ENCODE measurements at regions not wholly inside any gene's neighbourhood (a gene's known extent, or its start where the extent isn't known, plus 50 kb on each side); places are given as distances from the start of the nearest gene placed in this dataset.

DNA sequence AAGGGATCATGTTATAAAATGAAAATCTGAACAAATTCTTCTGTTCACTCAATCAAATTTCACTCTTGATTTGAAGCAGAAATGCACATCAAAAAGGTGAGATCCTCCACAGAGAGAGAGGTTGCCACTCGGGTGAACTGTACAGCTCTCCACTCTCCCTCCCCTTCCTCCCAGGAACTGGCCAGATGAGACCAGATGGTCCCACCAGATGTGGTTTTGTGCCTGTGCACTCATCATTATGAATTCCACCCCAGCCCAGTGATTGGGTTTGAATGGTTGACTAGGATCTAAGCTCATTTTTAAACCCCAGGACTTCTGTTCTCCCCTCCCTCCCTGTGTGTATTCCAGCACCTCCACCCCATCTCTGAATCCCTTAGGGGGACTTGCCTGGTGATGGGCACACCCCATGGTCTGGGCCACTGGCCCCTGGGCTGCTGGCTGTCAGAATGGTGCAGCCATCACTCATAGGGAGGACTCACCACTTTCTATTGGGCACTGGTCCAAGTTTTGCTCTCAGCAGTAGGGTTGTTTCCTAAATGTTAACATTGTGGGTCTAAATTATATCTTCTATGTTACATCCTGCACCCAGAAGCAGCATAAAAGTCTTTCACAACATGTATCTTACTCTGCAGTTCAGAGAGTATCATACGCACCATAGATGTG lies 393.1 kb downstream of the TNS3 start:
- TF ChIP-seq SIN3A (IDR thresholded peaks at IDR 0.05; ENCODE audit: borderline replicate concordance, insufficient read depth, low read length) (no peak), POLR2AphosphoS5 (IDR thresholded peaks at IDR 0.05; ENCODE audit: low read depth, low read length) (no peak), REST (IDR thresholded peaks at IDR 0.05; ENCODE audit: insufficient read depth in 1 of 2, low read depth in 2 of 2, low read length in 2 of 2) (no peak), FOXP2 (optimal IDR thresholded peaks at IDR 0.05; ENCODE audit: borderline replicate concordance, extremely low read depth, extremely low read length, insufficient read depth) (no peak)

- TF ChIP-seq TAF1 (IDR thresholded peaks at IDR 0.05; ENCODE audit: borderline replicate concordance, insufficient read depth, low read length), result no peak
- TF ChIP-seq FOXP2 (optimal IDR thresholded peaks at IDR 0.05; ENCODE audit: borderline replicate concordance, extremely low read depth, extremely low read length, insufficient read depth), result no peak
- TF ChIP-seq REST (IDR thresholded peaks at IDR 0.05; ENCODE audit: insufficient read depth in 1 of 2, low read depth in 2 of 2, low read length in 2 of 2), result no peak
- TF ChIP-seq SIN3A (IDR thresholded peaks at IDR 0.05; ENCODE audit: borderline replicate concordance, insufficient read depth, low read length), result no peak
- no peak for TF ChIP-seq POLR2AphosphoS5 (IDR thresholded peaks at IDR 0.05; ENCODE audit: low read depth, low read length)
Observed at GRCh38 chr7:47188136-47188535, 393.8 kb downstream of the TNS3 start.

- TF ChIP-seq POLR2AphosphoS5 (IDR thresholded peaks at IDR 0.05; ENCODE audit: low read depth, low read length) (no peak), SIN3A (IDR thresholded peaks at IDR 0.05; ENCODE audit: borderline replicate concordance, insufficient read depth, low read length) (no peak), FOXP2 (optimal IDR thresholded peaks at IDR 0.05; ENCODE audit: borderline replicate concordance, extremely low read depth, extremely low read length, insufficient read depth) (no peak), REST (IDR thresholded peaks at IDR 0.05; ENCODE audit: insufficient read depth in 1 of 2, low read depth in 2 of 2, low read length in 2 of 2) (no peak), TAF1 (IDR thresholded peaks at IDR 0.05; ENCODE audit: borderline replicate concordance, insufficient read depth, low read length) (no peak)
Observed at GRCh38 chr7:47186316-47186715, 395.6 kb downstream of the TNS3 start.

DNA sequence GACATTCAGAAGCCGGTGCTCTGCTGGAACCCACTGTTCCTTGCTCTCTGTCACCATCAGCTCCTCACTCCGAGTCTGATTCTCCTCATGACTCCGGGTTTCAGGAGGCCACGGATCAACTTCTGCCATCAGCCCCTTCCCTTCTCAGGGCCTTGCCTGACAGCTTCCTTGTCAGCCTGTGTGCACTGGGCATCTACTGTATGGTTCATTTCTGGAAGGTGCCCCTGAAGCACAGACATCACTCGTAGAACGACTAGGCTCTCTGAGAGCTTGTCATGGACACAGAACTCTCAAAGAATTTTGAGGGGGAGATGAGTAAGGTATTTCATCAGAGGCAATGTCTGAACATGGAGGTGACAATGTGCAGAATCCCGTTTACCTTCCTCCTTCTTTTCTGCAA lies 396.1 kb downstream of the TNS3 start:
- no peak for TF ChIP-seq POLR2AphosphoS5 (IDR thresholded peaks at IDR 0.05; ENCODE audit: low read depth, low read length)
- no peak for TF ChIP-seq REST (IDR thresholded peaks at IDR 0.05; ENCODE audit: insufficient read depth in 1 of 2, low read depth in 2 of 2, low read length in 2 of 2)
- TF ChIP-seq FOXP2 (optimal IDR thresholded peaks at IDR 0.05; ENCODE audit: borderline replicate concordance, extremely low read depth, extremely low read length, insufficient read depth), result no peak
- no peak for TF ChIP-seq SIN3A (IDR thresholded peaks at IDR 0.05; ENCODE audit: borderline replicate concordance, insufficient read depth, low read length)
- TF ChIP-seq TAF1 (IDR thresholded peaks at IDR 0.05; ENCODE audit: borderline replicate concordance, insufficient read depth, low read length), result no peak
